Upper lobe of left lung (tissue), 4 donors: ENCODE measurements at regions not wholly inside any gene's neighbourhood (a gene's known extent, or its start where the extent isn't known, plus 50 kb on each side); places are given as distances from the start of the nearest gene placed in this dataset.

Experiments used
- CTCF ChIP-seq, 6 experiments: fragments of 450-650 bp in 4 of 6; fragments of 200-600 bp in 2 of 6; sonication (generic) in 2 of 6; IDR thresholded peaks; one replicate each; pipeline ENCODE4 v1.5.1; 2016 to 2019; ENCODE audit warnings: antibody characterized with exemption in 6 of 6
- POLR2A ChIP-seq, 4 donors: fragments of 450-650 bp; IDR thresholded peaks; one replicate each; pipeline ENCODE4 v1.5.1; 2016 to 2017; ENCODE audit warnings: antibody characterized with exemption in 4 of 4, mild to moderate bottlenecking in 2 of 4

DNA sequence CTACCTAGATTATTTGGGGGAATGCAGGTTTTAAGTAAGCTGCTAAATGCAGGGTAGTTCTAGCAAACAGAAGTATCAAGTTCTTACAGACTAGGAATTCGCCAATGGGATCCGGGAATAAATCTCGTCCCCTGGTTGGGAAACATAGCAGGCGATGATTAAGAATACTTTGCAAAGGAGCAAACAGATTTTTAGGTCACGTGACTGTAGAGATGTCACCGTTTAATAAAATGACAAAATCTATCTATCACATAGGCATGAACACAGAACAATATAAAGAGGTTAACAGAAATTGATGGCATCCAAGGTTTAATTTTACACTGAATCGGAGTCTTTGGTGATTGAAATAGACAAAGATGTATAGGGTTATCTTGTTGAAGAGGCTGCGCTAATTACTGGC is 664.1 kb downstream of the BCL11A start:
- no peak for TF ChIP-seq CTCF (IDR thresholded peaks at IDR 0.05)
- no peak for TF ChIP-seq POLR2A (IDR thresholded peaks at IDR 0.05)
